Activated naive CD4-positive, alpha-beta T cell treated with Interleukin-2 at 50 U/mL for 16 hours (primary cell): ENCODE measurements at regions not wholly inside any gene's neighbourhood (a gene's known extent, or its start where the extent isn't known, plus 50 kb on each side); places are given as distances from the start of the nearest gene placed in this dataset.
"Not testable (repeated sequence)": the region's sequence is repeated elsewhere in the genome, so short reads cannot be mapped to it uniquely, and the experiment has no call there.

Experiments used
- DNase-seq: peaks from one replicate; pipeline ENCODE4 v3.0.0-alpha.2; 2020

DNA sequence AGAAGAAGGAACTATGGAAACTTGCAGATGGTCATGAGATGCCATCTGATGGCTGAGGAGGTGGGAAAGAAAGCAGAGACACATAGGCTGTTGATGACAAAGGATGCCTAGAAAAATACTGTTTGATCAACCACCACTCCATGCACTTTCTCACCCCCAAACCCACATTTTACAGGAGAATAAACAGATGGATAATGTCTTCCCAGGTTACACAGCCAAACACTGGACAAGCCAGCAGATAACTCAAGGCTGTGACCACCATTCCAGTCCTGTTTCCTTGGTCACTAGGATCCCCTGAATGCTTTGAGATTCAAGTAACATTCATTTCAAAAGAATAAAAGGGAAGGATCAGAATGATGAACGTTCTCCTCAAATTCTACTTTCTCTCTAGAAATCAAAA lies 733.0 kb upstream of the SOX11 start:
- DNase-seq: no peak

DNA sequence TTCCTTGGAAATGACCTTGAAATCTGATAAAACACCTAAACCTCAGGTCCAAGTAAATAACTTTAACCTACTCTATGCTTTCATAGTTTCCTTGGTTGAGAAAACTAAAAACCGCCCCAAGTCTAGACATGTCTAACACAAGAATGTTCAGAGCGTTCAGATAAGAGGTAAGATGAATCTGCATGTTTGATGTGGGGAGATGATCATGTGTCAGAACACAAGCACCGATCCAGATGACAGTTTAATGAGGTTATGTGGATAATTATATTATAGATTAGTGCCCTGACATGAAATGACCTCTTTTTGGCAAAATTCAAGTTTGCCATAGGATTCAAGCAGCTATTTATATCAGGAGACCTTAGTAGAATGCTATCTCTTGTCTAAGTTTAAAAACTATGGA lies 729.8 kb upstream of the SOX11 start:
- no peak for DNase-seq

GRCh38 chr2:4963106-4963505 lies 729.1 kb upstream of the SOX11 start:
- DNase-seq: no peak

GRCh38 chr2:4964001-4964540 lies 728.1 kb upstream of the SOX11 start:
- DNase-seq: no peak

GRCh38 chr2:4964579-4964978 lies 727.6 kb upstream of the SOX11 start:
- no peak for DNase-seq

GRCh38 chr2:4965556-4966320 lies 726.4 kb upstream of the SOX11 start:
- DNase-seq: no peak

GRCh38 chr2:4967206-4967605 lies 725.0 kb upstream of the SOX11 start:
- DNase-seq: no peak

DNA sequence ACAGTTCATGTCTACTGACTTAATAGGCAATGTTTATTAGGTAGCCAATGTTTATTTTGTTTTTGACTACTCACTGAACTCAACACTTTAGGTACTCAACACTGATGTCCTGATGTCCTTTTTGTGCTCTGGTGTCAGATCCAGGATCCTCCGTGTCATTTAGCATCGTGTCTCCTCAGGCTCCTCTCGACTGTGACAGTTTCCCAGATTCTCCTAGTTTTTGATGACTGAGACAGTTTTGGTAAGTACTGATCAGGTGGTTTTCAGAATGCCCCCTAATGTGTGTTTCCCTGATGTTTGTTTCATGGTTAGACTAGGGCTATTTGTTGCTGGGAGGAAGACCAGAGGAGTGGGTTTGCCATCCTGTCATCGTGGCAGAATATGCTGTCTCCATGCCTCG lies 719.7 kb upstream of the SOX11 start:
- DNase-seq: no peak

DNA sequence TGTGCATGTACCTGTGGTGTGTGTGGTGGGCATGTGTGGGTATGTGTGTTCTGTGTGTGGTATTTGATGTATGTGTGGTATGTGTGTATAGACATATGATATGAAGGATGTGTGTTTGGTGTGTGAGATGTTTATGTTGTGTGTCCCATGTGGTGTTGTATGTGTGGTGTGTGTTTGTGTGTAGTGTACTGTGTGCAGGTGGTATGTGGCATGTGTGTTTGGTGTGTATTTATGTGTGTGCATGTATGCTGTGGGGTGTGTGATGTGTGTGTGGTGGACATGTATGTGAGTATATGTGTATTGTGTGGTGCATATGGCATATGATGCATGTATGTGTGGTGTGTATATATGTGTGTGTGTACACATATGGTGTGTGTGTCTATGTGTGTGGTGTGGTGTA lies 718.8 kb upstream of the SOX11 start:
- no peak for DNase-seq

DNA sequence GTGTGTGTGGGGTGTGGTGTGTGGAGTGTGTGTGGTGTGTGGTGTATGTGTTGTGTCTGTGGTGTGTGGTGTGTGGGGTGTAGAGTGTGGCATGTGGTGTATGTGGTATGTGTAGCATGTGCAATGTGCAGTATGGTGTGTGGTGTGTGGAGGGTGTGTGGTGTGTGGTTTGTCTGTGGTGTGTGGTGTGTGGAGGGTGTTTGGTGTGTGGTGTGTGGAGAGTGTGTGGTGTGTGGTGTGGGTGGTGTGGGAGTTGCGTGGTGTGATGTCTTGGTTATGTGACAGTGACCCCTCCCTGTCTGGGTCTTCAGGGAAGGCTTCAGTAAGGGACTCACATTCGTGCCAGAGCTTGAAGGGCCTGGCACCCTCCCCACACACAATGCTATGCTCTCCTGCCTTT lies 718.2 kb upstream of the SOX11 start:
- no peak for DNase-seq

- DNase-seq: no peak
Measured at GRCh38 chr2:4976407-4976806, 715.8 kb upstream of the SOX11 start.

- no peak for DNase-seq
Measured at GRCh38 chr2:4979111-4979510, 713.1 kb upstream of the SOX11 start.

DNA sequence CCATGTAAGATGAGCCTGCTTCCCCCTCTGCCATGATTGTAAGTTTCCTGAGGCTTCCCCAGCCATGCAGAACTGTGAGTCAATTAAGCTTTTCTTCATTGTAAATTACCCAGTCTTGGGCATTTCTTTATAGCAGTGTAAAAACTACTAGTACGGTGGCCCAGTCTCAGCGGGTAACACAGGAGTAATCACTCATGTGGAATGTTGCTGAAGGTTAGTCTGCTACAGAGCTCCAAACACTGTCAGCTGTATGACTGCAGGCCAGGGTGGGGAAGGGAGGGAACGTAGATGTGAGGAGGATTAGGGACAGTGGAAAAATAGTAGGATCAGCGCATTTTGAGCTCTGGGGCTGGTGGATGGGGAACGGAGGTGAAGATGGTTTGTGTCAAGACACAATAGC lies 711.2 kb upstream of the SOX11 start:
- no peak for DNase-seq

- no peak for DNase-seq
Measured at GRCh38 chr2:4981802-4982409, 710.3 kb upstream of the SOX11 start.

DNA sequence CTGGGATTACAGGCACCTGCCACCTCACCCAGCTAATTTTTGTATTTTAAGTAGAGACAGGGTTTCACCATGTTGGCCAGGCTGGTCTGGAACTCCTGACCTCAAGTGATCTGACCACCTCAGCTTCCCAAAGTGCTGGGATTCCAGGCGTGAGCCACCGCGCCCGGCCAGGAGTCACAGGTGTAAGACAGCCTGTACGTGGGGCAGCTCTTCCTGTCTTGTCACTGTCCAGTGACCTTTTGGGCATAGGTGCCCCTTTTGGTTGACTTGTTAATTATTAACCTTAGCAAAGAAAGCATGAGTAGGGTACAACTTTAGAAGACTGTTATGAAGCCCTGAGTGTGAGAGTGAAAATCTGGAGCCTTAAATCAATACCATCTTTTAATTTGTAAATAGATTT lies 703.7 kb upstream of the SOX11 start:
- not testable (repeated sequence) for DNase-seq

- DNase-seq: no peak
Measured at GRCh38 chr2:4992226-4992625, 700.0 kb upstream of the SOX11 start.

- DNase-seq: no peak
Measured at GRCh38 chr2:4995466-4995865, 696.7 kb upstream of the SOX11 start.

- DNase-seq: no peak
Measured at GRCh38 chr2:5007596-5007995, 684.6 kb upstream of the SOX11 start.

GRCh38 chr2:5019324-5019723 lies 672.9 kb upstream of the SOX11 start:
- DNase-seq: no peak

DNA sequence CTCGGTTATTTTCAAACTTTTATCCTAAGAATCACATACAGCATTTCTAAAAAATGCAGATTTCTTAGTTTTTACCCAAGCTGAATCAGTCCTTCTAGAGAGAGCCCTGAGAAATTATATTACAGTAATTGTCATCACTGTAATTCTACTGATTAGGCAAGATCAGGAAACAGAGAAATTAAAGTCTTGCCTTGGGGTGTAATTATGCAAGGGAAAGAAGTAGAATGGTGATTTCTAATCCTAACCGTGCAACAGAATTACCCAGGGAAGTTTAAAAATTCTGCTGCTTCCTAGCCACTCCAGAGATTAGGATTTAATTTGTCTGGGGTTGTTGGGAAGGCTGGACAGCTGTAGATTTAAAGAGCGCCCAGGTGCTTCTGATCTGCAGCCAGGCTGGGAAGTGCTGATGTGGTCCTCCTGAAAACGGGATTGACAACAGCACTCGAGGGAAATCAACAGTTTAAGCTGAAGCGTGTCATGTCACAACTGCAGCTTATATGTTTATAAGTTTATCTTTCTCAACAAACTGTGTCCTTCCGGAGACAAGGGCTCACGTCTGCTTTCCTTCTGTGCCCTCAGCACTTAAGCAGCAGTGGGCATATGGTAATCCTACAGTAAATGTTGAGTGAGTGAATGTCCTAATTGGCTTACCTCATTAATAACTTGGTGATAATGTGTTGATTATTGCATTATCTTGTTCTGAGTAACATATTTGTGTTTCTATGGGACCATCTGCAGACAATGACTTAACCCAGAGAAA lies 671.9 kb upstream of the SOX11 start:
- no peak for DNase-seq

- DNase-seq: no peak
Measured at GRCh38 chr2:5021136-5021535, 671.0 kb upstream of the SOX11 start.

- DNase-seq: no peak
Measured at GRCh38 chr2:5022061-5022460, 670.1 kb upstream of the SOX11 start.

DNA sequence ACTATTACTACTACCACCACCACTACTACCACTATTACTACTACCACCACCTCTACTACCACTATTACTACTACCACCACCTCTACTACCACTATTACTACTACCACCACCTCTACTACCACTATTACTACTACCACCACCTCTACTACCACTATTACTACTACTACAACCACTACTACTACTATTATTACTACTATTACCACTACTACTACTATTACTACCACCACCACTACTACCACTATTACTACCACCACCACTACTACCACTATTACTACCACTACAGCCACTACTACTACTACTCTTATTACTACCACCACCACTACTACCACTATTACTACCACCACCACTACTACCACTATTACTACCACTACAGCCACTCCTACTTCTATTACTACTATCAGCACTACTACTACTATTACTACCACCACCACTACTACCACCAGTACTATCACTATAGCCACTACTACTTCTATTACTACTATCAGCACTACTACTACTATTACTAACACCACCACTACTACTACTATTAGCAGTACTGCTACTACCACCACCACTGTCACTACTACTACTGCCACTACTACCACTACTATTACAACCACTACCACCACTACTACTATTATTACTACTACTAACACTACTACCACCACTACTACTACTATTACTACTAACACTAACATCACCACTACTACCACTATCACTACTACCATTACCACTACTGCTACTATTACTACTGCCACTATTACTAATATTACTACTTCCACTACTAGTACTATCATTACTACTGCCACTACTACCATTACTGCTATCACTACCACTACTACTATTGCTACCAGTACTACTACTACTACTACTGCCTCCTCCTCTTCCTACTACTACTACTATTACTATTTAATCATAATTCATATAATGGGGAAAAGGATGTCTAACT lies 669.2 kb upstream of the SOX11 start:
- DNase-seq: not testable (repeated sequence)
